NCI-H345 (cell line): ENCODE measurements at regions not wholly inside any gene's neighbourhood (a gene's known extent, or its start where the extent isn't known, plus 50 kb on each side); places are given as distances from the start of the nearest gene placed in this dataset.
A peak's percentile ranks its signal among the peaks of the same experiment; 100 is the strongest.

Experiments used
- DNase-seq: peaks from one replicate; lab custom pipeline; 2025; lab: John Stamatoyannopoulos, UW

DNA sequence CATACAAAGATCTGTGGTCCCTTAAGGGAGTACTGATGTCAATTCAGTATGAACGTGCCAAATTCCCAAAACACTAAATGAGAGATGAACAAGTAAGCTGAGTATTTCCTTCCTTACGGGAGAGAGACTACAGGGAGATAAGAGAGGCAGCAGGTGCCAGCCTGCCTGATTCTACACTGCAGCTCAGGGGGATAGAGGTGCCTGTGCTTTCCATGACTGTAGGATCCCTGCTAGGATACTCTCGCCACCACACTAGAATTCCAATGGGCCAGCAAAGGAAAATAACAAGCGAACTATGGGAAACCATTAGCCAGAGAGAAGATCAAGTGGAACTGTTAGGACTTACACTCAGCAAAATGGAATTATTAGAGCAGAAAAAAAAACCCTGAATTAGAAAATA lies 198.5 kb upstream of the BTBD3 start:
- DNase-seq, result no peak

DNA sequence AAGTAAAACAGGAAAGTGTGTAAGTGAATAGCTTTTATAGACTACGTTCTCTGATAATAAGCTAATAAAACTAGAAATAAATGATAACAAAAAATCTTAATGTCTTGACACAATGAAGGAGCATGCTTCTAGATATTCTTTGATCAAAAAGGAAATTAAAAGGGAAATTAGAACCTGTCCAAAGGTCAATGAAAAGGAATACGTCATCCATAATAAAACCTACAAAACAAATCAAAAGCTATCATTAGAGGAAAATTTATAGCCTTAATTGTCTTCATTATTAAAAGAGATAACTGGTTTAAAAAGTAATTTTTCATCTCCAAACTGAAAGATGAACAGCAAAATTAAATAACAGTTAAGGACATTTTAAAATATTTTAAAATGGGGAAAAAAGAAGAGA lies 196.3 kb upstream of the BTBD3 start:
- no peak for DNase-seq

DNA sequence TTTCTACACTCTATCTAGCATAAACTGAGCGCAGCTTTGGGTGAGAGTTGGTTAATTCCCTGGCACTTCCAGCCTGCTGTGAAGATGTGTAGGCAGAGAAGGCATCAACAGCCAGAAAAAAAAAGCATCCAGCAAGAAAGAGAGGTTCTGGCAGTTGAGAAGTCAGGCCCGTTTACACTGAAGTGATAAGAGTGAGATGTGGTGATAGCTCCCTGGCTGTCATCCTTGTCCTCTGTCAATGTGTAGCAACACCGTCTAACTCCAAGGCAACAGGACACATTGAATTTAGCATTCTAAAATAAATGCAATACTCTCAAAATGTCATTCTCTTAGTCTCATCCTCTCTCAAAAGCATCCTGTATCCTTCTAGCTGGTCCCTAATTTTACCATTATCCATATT lies 193.6 kb upstream of the BTBD3 start:
- no peak for DNase-seq

DNA sequence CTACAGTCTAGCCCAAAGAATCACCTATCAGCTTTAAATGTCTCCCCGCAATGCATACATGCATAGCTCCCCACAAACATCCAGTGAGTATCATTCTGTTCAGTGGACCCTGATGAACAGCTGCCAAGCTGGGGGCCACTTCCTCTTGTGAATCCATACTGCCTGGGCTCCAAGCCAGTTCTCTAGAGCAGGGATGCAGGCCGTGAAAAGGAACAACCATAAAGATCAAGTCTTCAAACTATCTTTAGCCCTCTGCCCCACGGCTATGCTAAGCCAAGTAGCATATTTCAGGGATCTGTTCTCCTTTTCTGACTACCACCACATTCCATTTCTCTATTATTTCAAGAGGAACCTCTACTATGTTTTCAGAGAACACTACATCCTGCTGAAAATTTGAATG lies 191.7 kb upstream of the BTBD3 start:
- peak; percentile 78 for DNase-seq

DNA sequence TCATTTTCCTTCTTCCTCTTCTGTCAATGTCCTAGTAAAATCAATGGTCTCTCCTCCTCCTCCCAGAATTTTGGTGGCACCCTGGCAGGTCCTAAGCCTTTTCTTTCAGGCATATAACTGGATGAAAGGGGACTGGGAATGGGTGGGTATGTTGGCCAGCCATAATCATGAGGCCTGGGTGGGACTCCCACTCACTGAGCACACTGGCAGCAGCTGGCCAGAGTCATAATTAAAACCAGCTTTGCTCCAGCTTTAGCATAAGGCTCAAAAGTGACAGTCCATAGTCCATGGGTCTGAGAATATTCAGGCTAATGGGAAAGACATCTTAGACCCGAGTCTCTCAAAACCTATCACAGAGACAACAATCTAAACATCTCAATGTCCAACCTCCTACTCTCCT lies 190.0 kb upstream of the BTBD3 start:
- no peak for DNase-seq

DNA sequence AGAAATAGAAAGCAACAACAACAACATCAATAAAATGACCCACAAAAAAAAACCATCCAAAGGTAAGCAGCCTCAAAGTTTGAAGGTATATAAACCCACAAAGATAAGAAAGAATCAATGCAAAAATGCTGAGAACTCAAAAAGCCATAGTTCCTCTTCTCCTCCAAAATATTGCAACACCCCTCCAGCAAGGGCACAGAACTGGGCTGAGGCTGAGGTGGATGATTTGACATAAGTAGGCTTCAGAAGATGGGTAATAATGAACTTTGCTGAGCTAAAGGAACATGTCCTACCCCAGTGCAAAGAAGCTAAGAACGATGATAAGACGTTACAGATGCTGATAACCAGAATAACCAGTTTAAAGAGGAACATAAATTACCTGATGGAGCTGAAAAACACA lies 188.8 kb upstream of the BTBD3 start:
- no peak for DNase-seq

DNA sequence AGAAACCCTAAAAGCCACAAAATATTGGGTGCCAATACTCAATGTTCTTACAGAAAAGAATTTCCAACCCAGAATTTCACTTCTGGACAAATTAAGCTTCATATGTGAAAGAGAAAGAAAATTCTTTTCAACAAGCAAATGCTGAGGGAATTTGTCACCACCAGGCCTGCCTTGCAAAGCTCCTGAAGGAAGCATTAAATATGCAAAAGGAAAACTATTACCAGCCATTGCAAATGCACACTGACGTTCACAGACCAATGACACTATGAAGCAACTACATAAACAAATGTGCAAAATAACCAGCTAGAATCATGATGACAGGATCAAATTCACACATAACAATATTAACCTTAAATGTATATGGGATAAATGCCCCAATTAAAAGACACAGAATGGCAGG lies 187.9 kb upstream of the BTBD3 start:
- no peak for DNase-seq

DNA sequence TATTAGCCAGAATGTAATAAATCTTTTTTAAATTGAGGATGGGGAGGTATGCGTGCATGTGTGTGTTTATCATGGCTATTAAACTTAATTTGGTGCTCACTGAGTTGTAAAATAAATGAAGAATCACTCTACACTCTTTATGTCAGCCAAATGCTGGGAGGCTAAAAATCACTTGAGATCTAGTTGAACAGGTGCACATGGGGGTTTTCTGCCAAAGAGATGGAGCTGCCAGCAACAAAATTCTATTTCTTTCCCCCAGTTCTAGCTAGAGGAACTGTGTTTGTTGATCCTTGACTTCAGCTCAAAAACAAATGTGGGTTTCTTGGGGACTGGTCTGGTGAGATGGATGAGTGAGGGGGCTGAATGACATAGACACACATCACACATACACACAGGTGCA lies 183.3 kb upstream of the BTBD3 start:
- peak; percentile 52 for DNase-seq

DNA sequence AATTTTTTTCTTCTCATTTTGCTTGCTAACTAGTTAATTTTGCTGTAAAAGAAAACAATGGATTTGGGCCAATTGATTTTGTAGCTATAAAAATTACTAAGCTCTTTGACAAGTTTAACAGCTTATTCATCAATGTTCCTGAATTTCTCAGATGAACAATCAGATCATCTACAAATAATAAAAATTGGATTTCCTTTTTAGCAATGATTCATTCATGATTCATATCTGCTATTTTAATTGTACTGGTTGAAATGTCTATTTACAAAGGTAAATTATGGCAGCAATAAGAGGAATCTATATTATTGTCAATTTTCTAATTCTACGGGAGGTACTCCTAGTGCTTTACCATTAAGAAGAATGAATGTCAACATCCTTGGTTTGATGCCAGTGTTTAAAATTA lies 178.8 kb upstream of the BTBD3 start:
- no peak for DNase-seq

DNA sequence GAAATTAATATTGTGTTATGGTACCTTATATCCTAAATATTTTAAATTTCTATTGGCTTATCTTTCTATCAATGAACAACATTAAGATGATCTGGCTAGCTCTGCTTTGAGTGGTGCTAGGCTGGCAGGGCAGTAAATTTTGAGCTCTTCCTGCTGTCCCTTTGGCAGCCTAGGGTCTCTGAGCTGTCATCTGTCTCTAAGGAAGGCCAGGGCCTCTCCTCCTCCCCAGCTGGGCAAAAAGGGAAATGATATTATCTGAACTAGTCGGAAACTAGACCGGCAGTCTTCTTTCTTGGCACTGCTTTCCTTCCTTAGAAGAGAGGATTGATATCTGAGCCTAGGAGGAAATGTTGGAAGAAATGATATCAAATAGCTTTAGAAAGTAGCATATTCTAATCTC lies 176.7 kb upstream of the BTBD3 start:
- DNase-seq, result no peak

DNA sequence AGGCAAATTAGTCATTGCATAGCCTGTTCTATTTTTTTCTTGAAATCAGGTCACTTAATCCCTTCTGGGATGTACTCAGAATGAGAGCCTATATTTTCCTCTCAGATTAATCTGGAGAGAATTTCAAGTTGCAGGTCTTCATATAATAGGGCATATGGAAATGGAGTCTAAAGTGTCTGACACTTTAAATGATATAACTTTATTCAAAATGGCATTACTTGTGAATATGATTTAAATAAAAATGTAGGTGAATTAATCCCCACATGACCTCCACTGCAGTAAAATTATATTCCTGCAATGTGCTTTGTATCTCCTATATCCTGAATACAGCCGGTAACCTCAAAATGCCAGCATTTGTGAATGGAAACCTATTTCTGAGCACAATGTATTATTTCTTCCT lies 172.5 kb upstream of the BTBD3 start:
- DNase-seq, result no peak

DNA sequence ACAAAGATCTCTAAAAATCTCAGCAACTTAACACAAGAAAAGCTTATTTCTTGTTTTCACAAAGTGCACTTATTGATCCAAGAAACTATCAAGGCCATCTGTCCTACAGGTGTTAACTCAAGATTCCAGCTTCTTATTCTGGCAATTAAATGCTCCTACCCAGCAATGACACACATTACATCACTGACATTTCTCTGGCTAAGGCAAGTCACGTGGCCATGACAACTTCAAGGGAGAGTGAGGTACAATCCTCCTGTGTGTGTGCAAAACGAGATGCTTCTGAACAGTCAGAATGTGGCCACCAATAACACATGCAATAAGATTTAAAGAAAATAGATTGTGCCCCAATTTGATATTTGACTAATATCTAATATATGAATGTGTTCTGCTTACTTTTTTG lies 169.3 kb upstream of the BTBD3 start:
- no peak for DNase-seq

DNA sequence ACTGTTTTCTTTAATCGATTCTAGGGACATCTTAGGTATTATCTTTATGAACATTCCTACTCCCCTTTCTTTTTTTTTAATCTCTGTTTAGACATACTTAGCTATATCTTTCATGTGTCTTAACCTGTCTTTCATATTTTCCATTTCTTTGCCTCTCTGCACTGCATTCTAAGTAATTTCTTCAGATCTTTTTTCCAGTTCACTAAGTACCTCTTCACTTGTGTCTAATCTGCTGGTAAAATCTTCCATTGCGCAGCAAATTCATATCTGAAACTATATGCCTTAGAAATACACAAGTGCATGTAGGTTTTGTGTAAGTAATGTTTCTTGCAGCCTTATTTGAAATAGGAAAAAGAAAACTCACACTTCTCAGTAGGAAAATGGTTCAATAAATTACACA lies 165.4 kb upstream of the BTBD3 start:
- no peak for DNase-seq

DNA sequence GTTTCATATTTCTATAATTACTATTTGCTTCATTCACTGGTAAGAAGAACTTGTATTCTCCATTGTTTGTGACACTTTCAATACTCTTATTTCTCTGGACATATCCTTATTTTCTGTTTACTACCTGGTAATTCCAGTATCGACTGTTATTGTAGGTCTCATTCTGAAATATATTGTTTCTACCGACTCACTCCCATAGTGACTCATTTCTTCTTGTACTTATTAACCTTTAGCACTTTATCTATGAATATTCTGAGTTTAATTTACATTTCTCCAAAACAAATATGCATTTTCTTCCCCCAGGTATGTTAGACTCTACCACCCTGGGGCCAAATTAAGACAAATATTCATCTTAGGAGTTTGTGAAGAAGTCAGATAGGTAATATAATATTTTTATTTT lies 164.5 kb upstream of the BTBD3 start:
- DNase-seq, result no peak

DNA sequence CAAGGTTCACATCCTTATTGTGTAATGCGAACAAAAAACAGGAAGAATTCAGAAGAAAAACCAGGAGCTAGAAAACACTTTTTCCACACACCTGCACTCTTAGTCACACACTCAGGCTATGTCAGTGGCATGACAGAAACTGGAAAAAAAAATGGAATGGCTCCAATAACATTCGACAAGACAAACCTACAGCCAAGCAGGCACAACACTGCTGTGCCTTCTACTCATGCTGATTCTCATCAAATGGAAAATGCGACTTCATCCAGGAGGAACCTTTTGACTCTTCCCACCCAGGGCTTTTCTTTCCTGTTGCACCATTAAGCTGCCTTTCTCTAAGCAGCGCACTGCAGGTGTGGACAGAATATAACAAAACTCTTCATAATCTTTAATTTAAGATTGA lies 163.2 kb upstream of the BTBD3 start:
- peak; percentile 49 for DNase-seq

DNA sequence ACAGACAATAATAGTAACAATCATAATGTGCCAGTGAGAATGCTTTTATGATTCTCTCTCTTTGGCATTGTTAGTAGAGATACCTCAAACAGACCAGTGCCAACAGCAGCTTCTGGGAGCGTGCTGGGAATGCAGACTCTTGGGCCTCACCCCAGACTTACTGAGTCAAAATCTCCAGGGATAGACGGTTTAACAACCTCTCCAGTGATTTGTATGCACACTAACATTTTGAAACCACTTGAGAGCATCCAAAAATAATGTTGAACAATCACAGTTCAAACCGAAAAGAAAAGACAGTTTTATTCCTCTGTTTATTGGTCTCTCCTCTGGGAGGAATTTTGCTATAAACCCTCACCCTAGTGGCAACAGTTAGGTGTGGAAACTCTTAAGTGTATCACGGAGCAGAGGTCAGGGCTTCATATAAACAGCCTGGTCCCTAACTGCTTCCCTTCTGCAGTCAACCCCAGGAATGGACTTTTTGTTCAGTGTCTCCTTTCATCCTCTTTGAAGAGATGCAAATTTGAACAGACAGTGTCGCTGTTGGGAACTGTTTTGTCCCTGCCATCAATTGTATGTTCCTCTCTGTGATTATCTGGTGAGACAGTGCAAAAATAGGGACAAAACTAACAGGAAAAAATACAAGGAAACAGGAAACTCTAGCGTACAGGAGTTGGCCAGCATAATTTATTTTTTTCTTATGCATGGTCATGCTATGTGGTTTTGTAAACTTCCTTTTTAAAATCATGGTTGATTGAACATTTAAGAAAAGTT lies 162.4 kb upstream of the BTBD3 start:
- DNase-seq, result peak; percentile 56

DNA sequence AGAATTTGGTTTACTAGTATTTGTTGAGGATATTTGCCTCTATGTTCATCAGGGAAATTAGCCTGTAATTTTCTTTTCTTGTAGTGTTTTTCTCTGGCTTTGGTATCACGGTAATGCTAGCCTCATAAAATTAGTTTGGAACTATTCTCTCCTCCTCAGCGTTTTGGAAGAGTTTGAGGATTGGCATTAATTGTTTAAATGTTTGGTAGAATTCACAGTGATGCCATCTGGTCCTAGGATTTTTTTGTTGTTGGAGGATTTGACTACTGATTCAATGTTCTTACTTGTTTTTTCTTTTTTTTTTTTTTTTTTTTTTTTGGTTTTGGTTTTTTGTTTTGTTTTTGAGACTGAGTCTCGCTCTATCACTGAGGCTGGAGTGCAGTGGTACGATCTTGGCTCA lies 156.2 kb upstream of the BTBD3 start:
- DNase-seq, result no peak

DNA sequence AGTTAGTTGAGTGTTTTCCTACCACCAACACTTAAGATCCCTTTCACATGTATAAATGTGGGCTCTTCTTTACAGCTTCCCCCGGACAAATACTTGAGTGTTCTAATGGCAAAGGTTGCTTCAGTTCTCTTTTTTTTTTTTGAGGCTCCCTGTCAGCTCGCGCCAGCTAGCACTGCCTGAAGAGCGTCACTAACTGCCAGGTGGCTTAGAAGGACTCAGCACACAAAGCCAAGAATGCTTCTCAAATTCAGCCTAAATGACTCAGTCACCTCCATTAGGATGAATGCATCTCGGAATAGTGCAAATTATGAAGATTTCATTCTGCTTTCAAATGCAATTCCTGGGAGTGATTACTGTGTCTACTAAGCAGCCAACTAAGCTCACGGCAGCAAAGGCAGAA lies 150.7 kb upstream of the BTBD3 start:
- peak; percentile 64 for DNase-seq

DNA sequence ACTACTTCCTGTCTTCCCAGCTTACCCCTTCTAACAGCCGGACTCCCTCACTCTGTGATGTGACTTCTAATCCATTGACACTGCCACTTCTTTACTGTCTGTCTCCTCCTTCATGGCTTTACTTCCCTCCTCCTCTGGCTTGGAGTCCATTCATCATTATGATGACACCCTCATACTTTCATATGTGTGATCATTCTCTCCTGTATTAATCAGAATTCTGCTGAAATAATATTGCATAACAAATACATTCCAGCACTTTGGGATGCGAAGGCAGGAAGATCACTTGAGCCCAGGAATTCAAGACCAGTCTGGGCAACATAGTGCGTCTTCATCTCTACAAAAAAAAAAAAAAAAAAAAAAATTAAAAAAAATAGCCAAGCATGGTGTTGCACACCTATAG lies 147.9 kb upstream of the BTBD3 start:
- no peak for DNase-seq

DNA sequence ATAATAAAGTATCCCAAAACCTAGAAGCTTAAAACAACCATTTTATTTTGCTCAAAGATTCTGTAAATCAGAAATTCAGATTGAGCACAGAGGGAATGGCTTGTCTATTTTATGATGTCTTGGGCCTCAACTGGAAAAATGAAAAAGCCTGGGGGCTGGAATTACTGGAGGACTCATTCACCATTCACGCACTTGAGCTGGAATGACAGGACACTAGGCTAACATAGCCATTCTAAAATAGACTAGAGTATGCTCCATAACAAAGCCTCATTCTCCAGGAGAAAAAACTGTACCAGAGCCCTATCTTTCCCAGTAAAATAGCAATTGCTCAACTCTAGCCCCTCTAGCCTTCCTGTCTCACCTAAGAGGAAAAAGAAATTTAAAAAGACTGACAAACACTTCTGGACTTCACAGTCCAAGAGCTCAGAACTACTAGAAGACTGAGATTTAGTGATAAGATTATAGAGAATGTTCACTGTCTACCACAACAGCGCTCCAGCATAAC lies 145.4 kb upstream of the BTBD3 start:
- DNase-seq, result no peak

DNA sequence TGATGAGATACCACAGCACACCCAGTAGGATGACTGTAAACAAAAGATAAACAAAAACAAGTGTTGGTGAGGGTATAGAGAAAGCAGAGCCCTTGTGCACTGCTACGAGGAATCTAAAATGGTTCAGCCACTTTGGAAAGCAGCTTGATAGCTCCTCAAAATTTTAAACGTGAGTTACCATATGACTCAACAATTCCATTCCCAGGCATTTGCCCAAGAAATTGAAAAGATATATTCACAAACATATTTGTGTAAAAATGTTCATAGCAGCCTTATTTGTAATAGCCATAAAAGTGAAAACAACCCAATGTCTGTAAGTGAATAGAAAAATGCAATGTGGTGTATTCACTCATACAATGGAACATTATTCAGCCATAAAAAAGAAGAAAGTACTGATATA lies 141.0 kb upstream of the BTBD3 start:
- no peak for DNase-seq

DNA sequence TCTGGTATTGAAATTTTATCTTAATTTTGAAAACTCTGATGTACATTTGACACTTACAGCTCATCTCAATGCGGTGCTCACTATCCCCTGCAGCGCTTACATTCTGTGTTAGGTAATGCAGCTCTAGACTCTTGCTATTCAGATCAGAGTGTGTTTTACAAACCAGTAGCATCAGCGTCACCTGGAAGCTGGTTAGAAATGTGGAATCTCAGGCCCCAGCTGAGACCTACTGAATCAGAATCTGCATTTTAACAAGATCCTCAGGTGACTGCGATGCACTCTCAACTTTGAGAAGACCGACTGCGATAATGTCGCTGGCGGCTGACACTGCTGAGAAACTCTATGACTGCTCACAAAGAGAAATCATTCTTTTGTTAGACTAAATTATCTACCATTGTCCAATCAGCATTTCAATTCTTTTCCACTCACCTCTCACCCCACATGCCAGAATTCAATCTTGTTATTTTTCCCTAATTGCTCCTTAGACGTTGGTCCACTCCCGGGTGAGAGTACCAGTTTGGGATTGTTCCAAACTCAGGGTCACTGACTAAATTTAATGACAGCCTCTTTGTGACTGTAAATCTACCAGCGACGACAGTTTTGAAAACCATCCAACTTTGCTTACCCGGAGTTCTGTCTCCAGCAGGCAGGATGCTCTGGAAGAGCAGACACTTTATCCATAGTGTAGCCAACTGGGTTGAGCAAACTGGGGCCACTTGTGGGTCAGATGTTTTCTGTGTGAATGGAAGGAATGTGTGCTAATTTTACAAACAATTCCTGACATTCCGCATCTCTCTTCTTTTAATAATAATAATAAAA lies 140.1 kb upstream of the BTBD3 start:
- peak; percentile 76 for DNase-seq

DNA sequence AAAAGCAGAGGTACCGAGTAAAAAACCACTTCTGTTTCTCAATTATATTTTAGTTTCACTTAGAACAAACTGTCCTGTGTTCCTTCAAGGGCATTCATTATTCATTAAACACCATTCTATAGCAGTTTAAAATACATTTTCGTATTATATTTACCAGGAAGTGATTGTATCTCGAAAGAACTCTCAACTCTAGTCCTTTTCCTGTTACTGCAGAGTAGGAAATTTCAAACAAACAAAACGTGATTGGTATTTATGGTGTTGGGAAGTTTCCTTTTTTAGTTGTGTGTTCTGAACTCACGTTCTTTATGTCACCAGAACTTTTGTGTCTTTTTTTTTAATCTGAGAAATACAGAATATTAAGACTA lies 139.5 kb upstream of the BTBD3 start:
- no peak for DNase-seq
